ENCODE measurements at regions not wholly inside any gene's neighbourhood (a gene's known extent, or its start where the extent isn't known, plus 50 kb on each side); places are given as distances from the start of the nearest gene placed in this dataset.
"Not testable (repeated sequence)": the region's sequence is repeated elsewhere in the genome, so short reads cannot be mapped to it uniquely, and the experiment has no call there.

DNA sequence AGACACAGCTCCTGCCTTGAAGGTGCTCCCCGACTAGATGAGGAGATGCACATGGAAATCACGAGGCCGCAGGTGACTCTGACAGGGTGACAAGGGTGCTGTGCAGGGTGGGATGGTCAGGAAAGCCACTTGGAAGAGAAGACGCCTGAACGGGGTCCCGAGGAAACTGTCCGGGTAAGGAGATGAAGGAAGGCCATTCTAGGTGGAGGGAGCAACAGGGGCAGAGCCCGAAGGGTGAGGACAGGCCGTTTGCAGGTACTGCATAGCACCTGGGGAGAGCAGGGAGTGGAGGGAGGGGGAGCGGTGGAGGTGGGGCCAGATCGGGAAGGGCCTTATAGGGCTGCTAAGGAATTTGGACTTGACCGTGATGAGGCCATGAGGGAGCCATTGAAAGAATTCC, 105.6 kb upstream of the DLG1 start:
- no peak for DNase-seq

DNA sequence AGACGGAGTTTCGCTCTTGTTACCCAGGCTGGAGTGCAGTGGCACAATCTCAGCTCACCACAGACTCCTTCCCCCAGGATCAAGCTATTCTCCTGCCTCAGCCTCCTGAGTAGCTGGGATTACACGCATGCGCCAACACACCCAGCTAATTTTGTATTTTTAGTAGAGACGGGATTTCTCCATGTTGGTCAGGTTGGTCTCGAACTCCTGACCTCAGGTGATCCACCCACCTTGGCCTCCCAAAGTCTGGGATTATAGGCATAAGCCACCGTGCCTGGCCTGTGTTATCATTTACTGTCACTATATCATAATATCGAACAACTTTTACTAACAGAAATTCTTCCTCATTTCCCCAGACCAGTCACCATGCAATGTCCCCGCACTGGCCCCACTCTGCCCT, 104.0 kb upstream of the DLG1 start:
- not testable (repeated sequence) for DNase-seq

- DNase-seq, result no peak
These were observed 101.1 kb upstream of the DLG1 start for GRCh38 chr3:197399486-197399885.

DNA sequence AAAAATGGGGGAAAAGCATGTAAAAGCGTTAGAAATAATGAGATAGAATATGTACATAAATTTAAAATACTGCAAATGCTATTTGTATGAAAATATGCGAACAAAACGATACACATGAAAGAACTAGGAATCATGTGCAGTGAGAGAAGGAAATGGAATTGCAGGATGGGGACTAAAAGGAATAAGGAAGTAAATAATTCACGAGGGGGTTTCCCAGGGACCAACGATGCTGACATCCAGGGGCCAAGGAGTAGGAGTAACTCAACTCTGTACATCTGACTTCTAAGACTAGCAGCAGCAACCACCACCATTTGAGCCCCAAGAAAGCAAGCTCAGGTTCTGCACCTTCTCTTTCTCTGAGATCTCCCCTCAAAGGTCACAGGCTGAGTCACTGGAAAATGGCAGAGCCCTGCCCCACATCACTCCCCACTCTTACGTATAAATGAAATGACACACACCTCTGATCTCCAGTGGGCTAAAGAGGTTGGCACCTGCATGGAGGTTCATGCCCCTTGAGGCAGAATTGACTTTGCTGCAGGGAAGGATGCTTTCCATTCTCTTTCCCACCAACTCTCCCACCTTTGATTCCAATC, 100.0 kb upstream of the DLG1 start:
- no peak for DNase-seq

DNA sequence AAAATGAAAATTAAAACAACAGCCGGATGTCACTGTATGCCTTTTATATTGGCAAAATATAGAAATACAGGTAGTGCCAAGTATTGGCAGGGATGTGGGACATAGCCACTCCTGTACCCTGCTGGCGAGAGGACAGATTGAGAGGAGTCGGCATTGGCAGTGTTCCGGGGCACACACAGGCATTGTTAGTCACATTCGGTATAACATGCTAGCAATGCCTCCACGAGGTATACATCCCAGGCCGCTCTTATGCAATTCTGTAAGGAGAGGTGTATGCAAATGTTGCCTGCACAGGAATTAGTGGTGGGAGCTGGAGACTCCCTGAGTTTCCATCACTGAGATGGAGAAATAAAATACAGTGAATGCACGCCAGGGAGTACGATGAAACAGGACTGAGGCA, 99.4 kb upstream of the DLG1 start:
- no peak for DNase-seq

DNA sequence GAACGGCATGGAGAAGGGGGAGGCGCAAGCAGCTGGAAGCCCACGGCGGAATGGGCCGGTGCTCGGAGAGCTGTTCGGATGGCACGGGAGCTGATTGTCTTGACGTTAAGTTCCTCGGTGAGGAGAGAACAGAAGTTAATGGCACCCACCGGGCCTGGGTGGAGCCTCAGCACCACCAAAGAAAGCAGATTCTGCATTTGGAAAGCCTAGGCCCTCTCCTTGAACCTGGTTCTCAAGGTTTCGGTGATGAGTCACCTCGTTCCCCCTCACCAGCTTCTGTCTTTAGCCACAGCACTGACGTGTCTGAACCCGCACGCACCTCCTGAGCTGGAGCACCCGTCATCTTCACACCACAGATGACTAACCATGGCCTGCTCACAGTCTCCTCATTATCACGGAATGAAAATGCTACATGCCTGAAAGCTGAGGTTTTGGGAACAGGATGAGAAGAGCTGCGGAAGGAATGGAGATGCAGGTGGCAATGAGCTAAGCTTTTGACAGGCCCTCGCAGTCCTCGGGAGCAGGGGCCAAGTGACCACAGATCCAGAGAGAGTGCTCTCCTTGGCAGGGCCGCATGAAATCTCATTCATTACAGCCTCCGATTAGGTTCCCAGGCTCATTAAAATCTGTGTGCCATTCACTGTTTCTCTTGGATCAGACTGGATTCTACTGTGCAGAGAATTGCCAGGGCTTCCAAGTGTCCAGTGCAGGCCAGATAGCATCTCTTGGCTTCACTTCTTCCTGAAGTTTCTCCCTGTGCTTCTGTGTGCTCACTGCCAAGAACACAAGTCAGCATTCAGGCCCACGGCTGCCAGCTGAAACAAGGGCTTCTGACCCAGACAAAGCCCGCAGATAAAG, 96.3 kb upstream of the DLG1 start:
- no peak for DNase-seq

DNA sequence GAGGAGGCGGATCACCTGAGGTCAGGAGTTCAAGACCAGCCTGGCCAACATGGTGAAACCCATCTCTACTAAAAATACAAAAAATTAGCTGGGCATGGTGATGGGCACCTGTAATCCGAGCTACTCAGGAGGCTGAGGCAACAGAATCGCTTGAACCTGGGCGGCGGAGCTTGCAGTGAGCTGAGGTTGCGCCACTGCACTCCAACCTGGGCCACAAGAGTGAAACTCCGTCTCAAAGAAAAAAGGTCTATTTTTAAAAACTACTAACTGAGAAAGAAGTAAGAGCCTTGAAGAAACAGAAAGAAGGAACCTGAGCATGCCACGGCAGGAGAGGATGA, 95.7 kb upstream of the DLG1 start:
- not testable (repeated sequence) for DNase-seq

- no peak for DNase-seq
These were observed 95.3 kb upstream of the DLG1 start for GRCh38 chr3:197393711-197394110.

DNA sequence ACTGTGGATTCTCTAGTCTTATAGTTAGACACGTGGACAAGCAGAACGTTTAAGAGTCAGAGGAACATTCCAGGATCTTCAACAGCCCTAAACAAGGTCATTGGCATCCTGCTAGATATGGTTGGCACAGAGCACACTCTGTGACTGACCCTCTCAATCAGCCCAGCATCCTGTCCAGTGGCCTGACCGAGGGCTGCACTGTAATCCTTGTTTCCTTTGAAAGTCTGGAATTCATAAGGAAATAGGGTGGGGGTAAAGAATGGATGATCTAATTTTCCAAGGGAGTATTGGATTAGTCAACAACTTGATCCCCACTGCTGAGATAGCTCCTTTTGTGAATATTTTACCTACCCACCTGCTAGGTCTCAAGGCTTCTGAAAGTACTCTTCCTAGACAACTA, 94.5 kb upstream of the DLG1 start:
- DNase-seq, result no peak

- DNase-seq, result no peak
These were observed 83.0 kb upstream of the DLG1 start for GRCh38 chr3:197381371-197381770.

DNA sequence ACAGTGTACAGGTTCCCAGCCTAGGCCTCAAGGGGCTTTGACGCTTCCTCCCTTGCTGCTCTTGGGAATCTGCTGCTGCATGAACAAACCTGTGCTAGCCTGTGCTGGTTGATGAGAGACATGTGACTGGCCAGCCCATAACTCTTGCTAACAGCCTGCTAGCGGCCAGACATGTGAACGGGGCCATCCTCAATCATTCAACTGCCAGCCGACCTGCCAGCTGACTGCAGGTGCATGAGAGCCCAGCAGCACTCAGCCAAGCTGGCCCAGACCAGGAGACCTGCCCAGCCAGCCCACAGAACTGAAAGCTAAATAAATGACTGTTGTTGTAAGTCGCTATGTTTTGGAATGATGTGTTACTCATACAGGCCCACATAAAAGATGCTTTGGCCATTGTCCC, 82.4 kb upstream of the DLG1 start:
- no peak for DNase-seq

DNA sequence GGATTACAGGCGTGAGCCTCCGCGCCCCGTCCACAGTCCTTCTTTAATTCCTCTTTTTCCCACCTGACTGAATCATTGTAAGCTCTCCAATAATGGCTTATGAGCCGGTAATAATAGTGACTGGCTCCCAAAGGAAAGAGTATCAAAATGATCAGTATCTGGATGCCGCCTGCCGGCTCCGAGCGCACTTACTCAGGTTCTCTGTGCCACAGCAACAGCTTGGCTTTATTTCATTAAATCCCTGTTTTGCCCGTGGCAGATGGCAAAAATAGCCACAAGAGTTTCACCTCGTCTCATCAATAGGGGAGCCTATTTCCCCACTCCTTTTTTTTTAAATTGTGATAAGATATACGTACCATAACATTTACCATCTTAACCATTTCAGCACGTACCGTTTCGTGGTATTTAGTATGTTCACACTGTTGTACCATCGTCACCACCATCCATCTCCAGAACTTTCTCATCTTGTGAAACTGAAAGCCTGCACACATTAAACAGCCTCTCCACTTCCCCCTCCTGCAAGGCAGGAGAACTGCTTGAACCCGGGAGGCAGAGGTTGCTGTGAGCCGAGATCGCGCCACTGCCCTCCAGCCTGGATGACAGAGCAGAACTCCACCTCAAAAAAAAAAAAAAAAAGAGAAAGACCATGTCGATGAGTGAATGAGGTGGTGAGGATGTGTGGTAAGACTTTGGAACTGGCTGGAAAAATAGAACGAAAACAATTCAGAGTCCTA, 80.7 kb upstream of the DLG1 start:
- no peak for DNase-seq

DNA sequence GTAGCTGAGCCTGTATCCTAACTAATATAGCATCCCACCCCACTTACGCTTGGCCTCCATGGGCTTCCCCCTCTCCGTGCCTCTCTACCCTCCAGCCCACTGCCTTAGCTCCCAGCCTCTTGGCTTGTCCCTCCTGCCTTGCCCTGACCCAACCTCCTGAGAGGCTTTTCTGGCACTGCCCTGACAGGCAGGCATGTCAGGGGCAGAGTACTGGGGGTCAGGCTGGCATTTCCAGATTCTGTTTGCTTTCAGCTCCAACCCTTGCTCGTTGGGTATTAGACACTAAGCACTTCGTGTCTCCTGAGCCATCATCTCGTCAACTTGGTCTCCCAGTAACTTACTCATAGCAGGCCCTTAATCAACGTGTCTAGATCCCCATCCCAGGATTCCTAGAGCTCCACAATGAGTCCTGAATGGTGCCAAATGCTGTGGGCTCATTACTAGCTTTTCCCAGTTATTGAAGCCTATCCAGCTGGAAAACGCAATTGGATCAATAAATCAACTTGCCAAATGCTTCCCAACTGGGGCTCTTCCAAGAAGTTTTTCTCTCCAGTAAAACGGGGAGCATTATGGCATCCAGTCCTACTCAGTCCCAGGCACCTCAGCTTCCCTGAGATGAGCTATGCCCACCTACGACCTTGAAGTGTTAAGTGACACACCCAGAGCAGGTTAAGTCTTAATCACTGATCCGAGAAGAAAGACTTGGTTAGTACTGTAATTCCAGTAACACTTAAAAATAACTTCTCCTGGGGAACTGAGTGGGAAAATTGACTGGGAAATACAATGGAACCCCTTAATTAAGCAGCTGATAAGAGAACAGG, 78.5 kb upstream of the DLG1 start:
- DNase-seq, result no peak

- DNase-seq, result no peak
These were observed 77.6 kb upstream of the DLG1 start for GRCh38 chr3:197376020-197376419.

GRCh38 chr3:197375001-197375441, 76.6 kb upstream of the DLG1 start:
- DNase-seq, result no peak

DNA sequence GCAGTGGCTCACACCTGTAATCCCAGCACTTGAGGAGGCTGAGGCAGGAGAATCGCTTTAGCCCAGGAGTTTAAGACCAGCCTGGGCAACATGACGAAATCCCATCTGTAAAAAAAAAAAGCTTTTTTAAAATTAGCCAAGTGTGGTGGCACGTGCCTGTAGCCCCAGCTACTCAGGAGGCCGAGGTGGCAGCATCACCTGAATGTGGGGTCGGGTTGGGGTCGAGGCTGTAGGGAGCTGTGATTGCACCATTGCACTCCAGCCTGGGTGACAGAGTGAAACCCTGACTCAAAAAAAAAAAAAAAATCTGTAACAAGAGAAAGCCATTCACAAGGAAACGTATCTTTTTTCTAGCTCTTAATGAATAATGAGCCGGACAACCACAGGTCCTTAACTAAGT, 74.7 kb upstream of the DLG1 start:
- no peak for DNase-seq

- no peak for DNase-seq
These were observed 73.7 kb upstream of the DLG1 start for GRCh38 chr3:197372047-197372661.

DNA sequence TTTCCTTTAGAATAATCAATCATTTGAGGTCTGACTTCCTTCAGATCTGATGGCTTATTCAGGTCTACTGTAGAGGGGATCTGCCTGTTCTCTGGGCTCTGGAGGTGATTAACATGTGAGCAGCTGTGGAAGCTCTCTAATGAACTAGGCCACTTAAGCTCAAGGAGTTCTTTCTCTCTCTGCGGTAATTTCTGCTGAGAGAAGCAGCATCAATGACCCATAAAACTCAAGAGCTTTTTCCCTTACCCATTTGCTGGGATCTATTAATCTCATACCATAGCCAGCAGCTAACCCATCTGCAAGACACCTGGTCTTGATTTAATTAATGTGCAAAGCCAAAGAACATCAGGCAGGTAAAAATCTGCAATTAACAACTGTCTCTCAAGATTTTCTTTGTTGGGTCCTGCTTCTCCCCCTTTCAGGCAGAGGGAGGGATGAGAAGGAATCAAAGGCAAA, 73.2 kb upstream of the DLG1 start:
- no peak for DNase-seq

GRCh38 chr3:197369545-197369944, 71.1 kb upstream of the DLG1 start:
- no peak for DNase-seq

DNA sequence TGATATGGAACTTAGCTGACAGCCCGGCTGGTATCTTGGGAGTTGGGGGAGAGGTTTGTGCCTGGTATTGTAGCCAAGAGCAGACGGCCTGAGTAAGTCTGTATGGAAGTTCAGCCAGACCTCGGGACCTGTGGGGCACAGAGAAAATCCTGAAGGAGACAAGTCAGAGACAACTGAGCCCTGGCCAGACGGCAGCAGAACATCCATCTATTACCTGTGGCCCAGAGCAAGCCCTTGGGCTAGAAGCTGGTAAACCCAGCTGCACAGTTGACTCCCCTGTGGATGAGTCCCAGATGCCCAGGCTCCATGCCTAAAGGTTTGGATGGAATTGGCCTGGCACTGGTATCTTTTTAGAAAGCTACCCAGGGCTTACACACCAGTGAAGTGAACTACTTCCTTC, 70.4 kb upstream of the DLG1 start:
- DNase-seq, result no peak

GRCh38 chr3:197368330-197368729, 69.9 kb upstream of the DLG1 start:
- no peak for DNase-seq

GRCh38 chr3:197367081-197367780, 68.8 kb upstream of the DLG1 start:
- peak; percentile 32 for DNase-seq
